ENCODE measurements at regions not wholly inside any gene's neighbourhood (a gene's known extent, or its start where the extent isn't known, plus 50 kb on each side); places are given as distances from the start of the nearest gene placed in this dataset.

GRCh38 chr2:220704081-220704480 lies 868.0 kb downstream of the EPHA4 start:
- H3K27ac ChIP-seq (ENCODE audit: low read length), result no peak overlapping the region
- H3K4me3 ChIP-seq (ENCODE audit: low read length), result no peak overlapping the region
- no peak for TF ChIP-seq POLR2AphosphoS5 (IDR thresholded peaks at IDR 0.05)
- TF ChIP-seq, protein P1, sequence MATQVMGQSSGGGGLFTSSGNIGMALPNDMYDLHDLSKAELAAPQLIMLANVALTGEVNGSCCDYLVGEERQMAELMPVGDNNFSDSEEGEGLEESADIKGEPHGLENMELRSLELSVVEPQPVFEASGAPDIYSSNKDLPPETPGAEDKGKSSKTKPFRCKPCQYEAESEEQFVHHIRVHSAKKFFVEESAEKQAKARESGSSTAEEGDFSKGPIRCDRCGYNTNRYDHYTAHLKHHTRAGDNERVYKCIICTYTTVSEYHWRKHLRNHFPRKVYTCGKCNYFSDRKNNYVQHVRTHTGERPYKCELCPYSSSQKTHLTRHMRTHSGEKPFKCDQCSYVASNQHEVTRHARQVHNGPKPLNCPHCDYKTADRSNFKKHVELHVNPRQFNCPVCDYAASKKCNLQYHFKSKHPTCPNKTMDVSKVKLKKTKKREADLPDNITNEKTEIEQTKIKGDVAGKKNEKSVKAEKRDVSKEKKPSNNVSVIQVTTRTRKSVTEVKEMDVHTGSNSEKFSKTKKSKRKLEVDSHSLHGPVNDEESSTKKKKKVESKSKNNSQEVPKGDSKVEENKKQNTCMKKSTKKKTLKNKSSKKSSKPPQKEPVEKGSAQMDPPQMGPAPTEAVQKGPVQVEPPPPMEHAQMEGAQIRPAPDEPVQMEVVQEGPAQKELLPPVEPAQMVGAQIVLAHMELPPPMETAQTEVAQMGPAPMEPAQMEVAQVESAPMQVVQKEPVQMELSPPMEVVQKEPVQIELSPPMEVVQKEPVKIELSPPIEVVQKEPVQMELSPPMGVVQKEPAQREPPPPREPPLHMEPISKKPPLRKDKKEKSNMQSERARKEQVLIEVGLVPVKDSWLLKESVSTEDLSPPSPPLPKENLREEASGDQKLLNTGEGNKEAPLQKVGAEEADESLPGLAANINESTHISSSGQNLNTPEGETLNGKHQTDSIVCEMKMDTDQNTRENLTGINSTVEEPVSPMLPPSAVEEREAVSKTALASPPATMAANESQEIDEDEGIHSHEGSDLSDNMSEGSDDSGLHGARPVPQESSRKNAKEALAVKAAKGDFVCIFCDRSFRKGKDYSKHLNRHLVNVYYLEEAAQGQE (IDR thresholded peaks at IDR 0.05; ENCODE audit: borderline replicate concordance), result no peak
- no peak for TF ChIP-seq MXI1 (conservative IDR thresholded peaks at IDR 0.05; ENCODE audit: poor library complexity, severe bottlenecking)
- no peak for TF ChIP-seq SMC3 (conservative IDR thresholded peaks at IDR 0.05; ENCODE audit: poor library complexity)
- no peak for TF ChIP-seq EP300 (conservative IDR thresholded peaks at IDR 0.05; ENCODE audit: poor library complexity, severe bottlenecking)
- TF ChIP-seq EZH2 (IDR thresholded peaks at IDR 0.05; ENCODE audit: borderline replicate concordance, insufficient read depth, low read length, poor library complexity, severe bottlenecking), result no peak
- no peak for TF ChIP-seq TAF1 (IDR thresholded peaks at IDR 0.05; ENCODE audit: low read depth)
- TF ChIP-seq RAD21 (conservative IDR thresholded peaks at IDR 0.05), result no peak
- TF ChIP-seq, protein P2, sequence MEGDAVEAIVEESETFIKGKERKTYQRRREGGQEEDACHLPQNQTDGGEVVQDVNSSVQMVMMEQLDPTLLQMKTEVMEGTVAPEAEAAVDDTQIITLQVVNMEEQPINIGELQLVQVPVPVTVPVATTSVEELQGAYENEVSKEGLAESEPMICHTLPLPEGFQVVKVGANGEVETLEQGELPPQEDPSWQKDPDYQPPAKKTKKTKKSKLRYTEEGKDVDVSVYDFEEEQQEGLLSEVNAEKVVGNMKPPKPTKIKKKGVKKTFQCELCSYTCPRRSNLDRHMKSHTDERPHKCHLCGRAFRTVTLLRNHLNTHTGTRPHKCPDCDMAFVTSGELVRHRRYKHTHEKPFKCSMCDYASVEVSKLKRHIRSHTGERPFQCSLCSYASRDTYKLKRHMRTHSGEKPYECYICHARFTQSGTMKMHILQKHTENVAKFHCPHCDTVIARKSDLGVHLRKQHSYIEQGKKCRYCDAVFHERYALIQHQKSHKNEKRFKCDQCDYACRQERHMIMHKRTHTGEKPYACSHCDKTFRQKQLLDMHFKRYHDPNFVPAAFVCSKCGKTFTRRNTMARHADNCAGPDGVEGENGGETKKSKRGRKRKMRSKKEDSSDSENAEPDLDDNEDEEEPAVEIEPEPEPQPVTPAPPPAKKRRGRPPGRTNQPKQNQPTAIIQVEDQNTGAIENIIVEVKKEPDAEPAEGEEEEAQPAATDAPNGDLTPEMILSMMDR (IDR thresholded peaks at IDR 0.05; ENCODE audit: poor library complexity, severe bottlenecking), result no peak
- no peaks in the 10 kb centered on the region for H4K20me1 ChIP-seq (ENCODE audit: insufficient read depth)
- H3K79me2 ChIP-seq (replicated peaks; ENCODE audit: insufficient read depth, low read length), result no peaks in the 10 kb centered on the region
- H3K4me2 ChIP-seq (ENCODE audit: low read length), result no peak overlapping the region
- H3K27me3 ChIP-seq (ENCODE audit: insufficient read depth, low read depth, low read length), result no peaks in the 10 kb centered on the region
- no peaks in the 10 kb centered on the region for H3K9me3 ChIP-seq (ENCODE audit: low read length)
- H3K9ac ChIP-seq (ENCODE audit: low read length), result no peak overlapping the region
- no peaks in the 10 kb centered on the region for H3F3A ChIP-seq (ENCODE audit: insufficient read depth, low read length, poor library complexity, severe bottlenecking)
- no peaks in the 10 kb centered on the region for H3K36me3 ChIP-seq (ENCODE audit: insufficient read depth, low read length)
- no peak overlapping the region for H2AFZ ChIP-seq (ENCODE audit: low read depth, low read length)
- no peaks in the 10 kb centered on the region for H3K9me2 ChIP-seq (ENCODE audit: insufficient read depth, low read length)

- Histone ChIP-seq H4K20me1 (ENCODE audit: insufficient read depth) (no peaks in the 10 kb centered on the region), H2AFZ (ENCODE audit: low read depth, low read length) (no peak overlapping the region), H3K79me2 (replicated peaks; ENCODE audit: insufficient read depth, low read length) (no peaks in the 10 kb centered on the region), H3K9me3 (ENCODE audit: low read length) (no peaks in the 10 kb centered on the region), H3F3A (ENCODE audit: insufficient read depth, low read length, poor library complexity, severe bottlenecking) (no peaks in the 10 kb centered on the region), H3K9me2 (ENCODE audit: insufficient read depth, low read length) (no peaks in the 10 kb centered on the region), H3K4me2 (ENCODE audit: low read length) (no peak overlapping the region), H3K36me3 (ENCODE audit: insufficient read depth, low read length) (no peaks in the 10 kb centered on the region), H3K4me3 (ENCODE audit: low read length) (no peak overlapping the region), H3K9ac (ENCODE audit: low read length) (no peak overlapping the region), H3K27ac (ENCODE audit: low read length) (no peak overlapping the region), H3K27me3 (ENCODE audit: insufficient read depth, low read depth, low read length) (no peaks in the 10 kb centered on the region)
- TF ChIP-seq RAD21 (conservative IDR thresholded peaks at IDR 0.05) (no peak), EZH2 (IDR thresholded peaks at IDR 0.05; ENCODE audit: borderline replicate concordance, insufficient read depth, low read length, poor library complexity, severe bottlenecking) (no peak), EP300 (conservative IDR thresholded peaks at IDR 0.05; ENCODE audit: poor library complexity, severe bottlenecking) (no peak), MXI1 (conservative IDR thresholded peaks at IDR 0.05; ENCODE audit: poor library complexity, severe bottlenecking) (no peak), POLR2AphosphoS5 (IDR thresholded peaks at IDR 0.05) (no peak), SMC3 (conservative IDR thresholded peaks at IDR 0.05; ENCODE audit: poor library complexity) (no peak), TAF1 (IDR thresholded peaks at IDR 0.05; ENCODE audit: low read depth) (no peak)
- TF ChIP-seq, protein P2 (IDR thresholded peaks at IDR 0.05; ENCODE audit: poor library complexity, severe bottlenecking), result no peak
- TF ChIP-seq, protein P1 (IDR thresholded peaks at IDR 0.05; ENCODE audit: borderline replicate concordance), result no peak
Measured at GRCh38 chr2:220704810-220705209, 867.3 kb downstream of the EPHA4 start.
